ENCODE measurements at regions not wholly inside any gene's neighbourhood (a gene's known extent, or its start where the extent isn't known, plus 50 kb on each side); places are given as distances from the start of the nearest gene placed in this dataset.

- Histone ChIP-seq H3K79me2 (ENCODE audit: control insufficient read depth, insufficient read depth, low read length) (no peaks in the 10 kb centered on the region), H3K9me3 (ENCODE audit: control insufficient read depth, insufficient read depth, low read depth, low read length) (no peaks in the 10 kb centered on the region), H4K20me1 (ENCODE audit: control insufficient read depth, extremely low read depth, insufficient read depth, low read length) (no peaks in the 10 kb centered on the region)
These were observed 225.0 kb downstream of the SPTSSA start for GRCh38 chr14:34237081-34237480.

GRCh38 chr14:34235643-34236300 is 226.3 kb downstream of the SPTSSA start:
- no peaks in the 10 kb centered on the region for H3K79me2 ChIP-seq (ENCODE audit: control insufficient read depth, insufficient read depth, low read length)
- no peaks in the 10 kb centered on the region for H3K9me3 ChIP-seq (ENCODE audit: control insufficient read depth, insufficient read depth, low read depth, low read length)
- DNase-seq (ENCODE audit: low read depth in 2 of 2), result no peak
- H3K27ac ChIP-seq (ENCODE audit: insufficient read depth, low read length), result no peak overlapping the region
- H3K4me2 ChIP-seq (ENCODE audit: extremely low read depth, insufficient read depth, low read length), result no peak overlapping the region
- H4K20me1 ChIP-seq (ENCODE audit: control insufficient read depth, extremely low read depth, insufficient read depth, low read length), result no peaks in the 10 kb centered on the region
- H3K4me3 ChIP-seq (replicated peaks in 1 of 4; ENCODE audit: control extremely low read depth in 1 of 4, insufficient read depth in 1 of 4, low read depth in 3 of 4, low read length in 4 of 4), result no peak overlapping the region
- H3K4me1 ChIP-seq (ENCODE audit: control insufficient read depth, extremely low read depth, insufficient read depth, low read length), result no peaks in the 10 kb centered on the region
- H3K36me3 ChIP-seq (ENCODE audit: control insufficient read depth, insufficient read depth, low read length), result no peaks in the 10 kb centered on the region
- H3K9ac ChIP-seq (ENCODE audit: insufficient read depth, low read length), result no peak overlapping the region
- TF ChIP-seq EZH2 (IDR thresholded peaks at IDR 0.05; ENCODE audit: low read length, missing control alignments) (no peak), CTCF (conservative IDR thresholded peaks at IDR 0.05 in 1 of 2, IDR thresholded peaks at IDR 0.05 in 1 of 2; ENCODE audit: low read depth in 1 of 2, low read length in 2 of 2) (no peak)
- H3K27me3 ChIP-seq (ENCODE audit: control insufficient read depth, insufficient read depth, low read length), result no peaks in the 10 kb centered on the region
- H2AFZ ChIP-seq (ENCODE audit: low read length), result no peak overlapping the region

More at GRCh38 chr14:34237081-34237480, 225.0 kb downstream of the SPTSSA start:
- no peak for DNase-seq (ENCODE audit: low read depth in 2 of 2)
- Histone ChIP-seq H3K9ac (ENCODE audit: insufficient read depth, low read length) (no peak overlapping the region), H3K27me3 (ENCODE audit: control insufficient read depth, insufficient read depth, low read length) (no peaks in the 10 kb centered on the region), H3K36me3 (ENCODE audit: control insufficient read depth, insufficient read depth, low read length) (no peaks in the 10 kb centered on the region), H3K4me3 (replicated peaks in 1 of 4; ENCODE audit: control extremely low read depth in 1 of 4, insufficient read depth in 1 of 4, low read depth in 3 of 4, low read length in 4 of 4) (no peak overlapping the region), H3K4me2 (ENCODE audit: extremely low read depth, insufficient read depth, low read length) (no peak overlapping the region), H3K4me1 (ENCODE audit: control insufficient read depth, extremely low read depth, insufficient read depth, low read length) (no peaks in the 10 kb centered on the region), H2AFZ (ENCODE audit: low read length) (no peak overlapping the region), H3K27ac (ENCODE audit: insufficient read depth, low read length) (no peak overlapping the region)
- no peak for TF ChIP-seq EZH2 (IDR thresholded peaks at IDR 0.05; ENCODE audit: low read length, missing control alignments)
- no peak for TF ChIP-seq CTCF (conservative IDR thresholded peaks at IDR 0.05 in 1 of 2, IDR thresholded peaks at IDR 0.05 in 1 of 2; ENCODE audit: low read depth in 1 of 2, low read length in 2 of 2)

- DNase-seq (ENCODE audit: low read depth in 2 of 2), result no peak
- H3K27ac ChIP-seq (ENCODE audit: insufficient read depth, low read length), result no peak overlapping the region
- H3K4me3 ChIP-seq (replicated peaks in 1 of 4; ENCODE audit: control extremely low read depth in 1 of 4, insufficient read depth in 1 of 4, low read depth in 3 of 4, low read length in 4 of 4), result no peak overlapping the region
These were observed 227.8 kb downstream of the SPTSSA start for GRCh38 chr14:34234258-34234657.

More at GRCh38 chr14:34234258-34234657, 227.8 kb downstream of the SPTSSA start:
- no peaks in the 10 kb centered on the region for H3K4me1 ChIP-seq (ENCODE audit: control insufficient read depth, extremely low read depth, insufficient read depth, low read length)
- no peaks in the 10 kb centered on the region for H3K27me3 ChIP-seq (ENCODE audit: control insufficient read depth, insufficient read depth, low read length)
- H3K79me2 ChIP-seq (ENCODE audit: control insufficient read depth, insufficient read depth, low read length), result no peaks in the 10 kb centered on the region
- no peak overlapping the region for H2AFZ ChIP-seq (ENCODE audit: low read length)
- H3K9ac ChIP-seq (ENCODE audit: insufficient read depth, low read length), result no peak overlapping the region
- TF ChIP-seq EZH2 (IDR thresholded peaks at IDR 0.05; ENCODE audit: low read length, missing control alignments) (no peak), CTCF (conservative IDR thresholded peaks at IDR 0.05 in 1 of 2, IDR thresholded peaks at IDR 0.05 in 1 of 2; ENCODE audit: low read depth in 1 of 2, low read length in 2 of 2) (no peak)
- no peaks in the 10 kb centered on the region for H3K36me3 ChIP-seq (ENCODE audit: control insufficient read depth, insufficient read depth, low read length)
- H3K4me2 ChIP-seq (ENCODE audit: extremely low read depth, insufficient read depth, low read length), result no peak overlapping the region
- no peaks in the 10 kb centered on the region for H3K9me3 ChIP-seq (ENCODE audit: control insufficient read depth, insufficient read depth, low read depth, low read length)
- H4K20me1 ChIP-seq (ENCODE audit: control insufficient read depth, extremely low read depth, insufficient read depth, low read length), result no peaks in the 10 kb centered on the region
